Astrocyte of the cerebellum (primary cell): ENCODE measurements at regions not wholly inside any gene's neighbourhood (a gene's known extent, or its start where the extent isn't known, plus 50 kb on each side); places are given as distances from the start of the nearest gene placed in this dataset.

ENCODE experiments used
- DNase-seq: peaks from one replicate; pipeline ENCODE4 v3.0.0-alpha.2; 2011; ENCODE audit warnings: low read depth
- H3K4me3 ChIP-seq: 2 replicates; pipeline ENCODE4 v1.5.1; 2011; ENCODE audit warnings: mild to moderate bottlenecking, low read depth, low read length, moderate library complexity
- CTCF ChIP-seq: IDR thresholded peaks from 2 replicates; pipeline ENCODE4 v1.5.1; 2012; ENCODE audit warnings: low read length, low read depth, moderate library complexity, mild to moderate bottlenecking; ENCODE audit errors: missing control alignments
- in situ Hi-C: cut with HindIII; loops from 2 replicates; pipeline ENCODE4 v1.10.0; 2017; ENCODE audit warnings: low sequenced_read_pairs

GRCh38 chr2:180846756-180847472 is 133.5 kb upstream of the UBE2E3 start:
- in situ Hi-C loops, result no loop called here
- no peak for TF ChIP-seq CTCF
- no peak overlapping the region for H3K4me3 ChIP-seq
- no peak for DNase-seq

- DNase-seq, result no peak
- in situ Hi-C loops, result no loop called here
Measured at GRCh38 chr2:180842461-180842860, 137.9 kb upstream of the UBE2E3 start.

GRCh38 chr2:180840641-180841040 is 139.8 kb upstream of the UBE2E3 start:
- in situ Hi-C loops, result no loop called here

More at GRCh38 chr2:180842461-180842860, 137.9 kb upstream of the UBE2E3 start:
- TF ChIP-seq CTCF, result no peak
- no peak overlapping the region for H3K4me3 ChIP-seq

GRCh38 chr2:180829836-180830235 is 150.6 kb upstream of the UBE2E3 start:
- H3K4me3 ChIP-seq, result no peak overlapping the region
- in situ Hi-C loops, result no loop called here
- DNase-seq, result no peak
- TF ChIP-seq CTCF, result no peak

More at GRCh38 chr2:180840641-180841040, 139.8 kb upstream of the UBE2E3 start:
- DNase-seq, result no peak
- H3K4me3 ChIP-seq, result no peak overlapping the region
- no peak for TF ChIP-seq CTCF

- no peak overlapping the region for H3K4me3 ChIP-seq
- TF ChIP-seq CTCF, result no peak
- in situ Hi-C loops, result no loop called here
- DNase-seq, result no peak
Measured at GRCh38 chr2:180829261-180829660, 151.1 kb upstream of the UBE2E3 start.

- DNase-seq, result no peak
- no peak overlapping the region for H3K4me3 ChIP-seq
- no peak for TF ChIP-seq CTCF
- in situ Hi-C loops, result no loop called here
Measured at GRCh38 chr2:180828756-180829155, 151.6 kb upstream of the UBE2E3 start.
